Thyroid gland (tissue), 4 donors: ENCODE measurements at regions not wholly inside any gene's neighbourhood (a gene's known extent, or its start where the extent isn't known, plus 50 kb on each side); places are given as distances from the start of the nearest gene placed in this dataset.

Experiments used
- DNase-seq, 2 donors: peaks; one replicate each; pipeline ENCODE4 v3.0.0-alpha.2; 2019
- H3K27ac ChIP-seq, 3 donors: fragments of 200-600 bp; sonication (generic); 1 replicate in 2 of 3; 2 replicates in 1 of 3; pipeline ENCODE4 v1.5.1; 2016 to 2019; ENCODE audit warnings: mild to moderate bottlenecking in 1 of 3, moderate library complexity in 1 of 3
- H3K27me3 ChIP-seq: fragments of 200-600 bp; sonication (generic); one replicate; pipeline ENCODE4 v1.5.1; 2019
- H3K36me3 ChIP-seq, 2 donors: fragments of 200-600 bp; sonication (generic); one replicate each; pipeline ENCODE4 v1.5.1; 2016 to 2019
- H3K4me1 ChIP-seq, 2 donors: fragments of 200-600 bp; sonication (generic); one replicate each; pipeline ENCODE4 v1.5.1; 2017 to 2019
- H3K4me3 ChIP-seq, 3 donors: fragments of 200-600 bp; sonication (generic); replicated peaks in 1 of 3; 1 replicate in 2 of 3; 2 replicates in 1 of 3; pipeline ENCODE4 v1.5.1; 2016; ENCODE audit warnings: mild to moderate bottlenecking in 1 of 3
- H3K9me3 ChIP-seq: fragments of 200-600 bp; sonication (generic); one replicate; pipeline ENCODE4 v1.5.1; 2017
- CTCF ChIP-seq, 6 experiments: fragments of 200-600 bp in 3 of 6; fragments of 450-650 bp in 3 of 6; sonication (generic) in 3 of 6; IDR thresholded peaks; one replicate each; pipeline ENCODE4 v1.5.1; 2016 to 2019; ENCODE audit warnings: antibody characterized with exemption in 6 of 6, mild to moderate bottlenecking in 2 of 6, inconsistent platforms in 1 of 6, moderate library complexity in 1 of 6
- POLR2A ChIP-seq, 2 donors: fragments of 450-650 bp; IDR thresholded peaks; one replicate each; pipeline ENCODE4 v1.6.1; 2017; ENCODE audit warnings: antibody characterized with exemption in 2 of 2, mild to moderate bottlenecking in 2 of 2, moderate library complexity in 1 of 2
- WGBS, 2 donors: methylation state at CpG; one replicate each; pipeline ENCODE4 v1.1.5; 2017; 5-methylcytosine and 5-hydroxymethylcytosine counted together
- intact Hi-C: fragments of 100-400 bp; cut with DNase I; formaldehyde crosslinking; loops from one replicate; pipeline ENCODE4 v1.15.1; 2023

- WGBS, 2 donors: 95 to 98% methylated on average over 5 of the region's 5 CpGs
These were observed 808.8 kb upstream of the POU3F3 start for GRCh38 chr2:104045071-104045470.

GRCh38 chr2:104046466-104046865, 807.4 kb upstream of the POU3F3 start:
- no peaks in the 10 kb centered on the region for H3K36me3 ChIP-seq
- 87 to 89% methylated on average over 2 of the region's 2 CpGs for WGBS, 2 donors
- TF ChIP-seq POLR2A (IDR thresholded peaks at IDR 0.05): no peak
- TF ChIP-seq CTCF (IDR thresholded peaks at IDR 0.05): no peak
- H3K4me1 ChIP-seq: no peaks in the 10 kb centered on the region
- H3K4me3 ChIP-seq: no peak overlapping the region
- intact Hi-C loops: no loop called here
- no peak for DNase-seq
- no peaks in the 10 kb centered on the region for H3K9me3 ChIP-seq
- no peaks in the 10 kb centered on the region for H3K27me3 ChIP-seq
- no peak overlapping the region for H3K27ac ChIP-seq

More at GRCh38 chr2:104045071-104045470, 808.8 kb upstream of the POU3F3 start:
- no peak overlapping the region for H3K27ac ChIP-seq
- H3K9me3 ChIP-seq: no peaks in the 10 kb centered on the region
- no peak overlapping the region for H3K4me3 ChIP-seq
- H3K27me3 ChIP-seq: no peaks in the 10 kb centered on the region
- intact Hi-C loops: no loop called here
- no peaks in the 10 kb centered on the region for H3K4me1 ChIP-seq
- TF ChIP-seq POLR2A (IDR thresholded peaks at IDR 0.05) (no peak), CTCF (IDR thresholded peaks at IDR 0.05) (no peak)
- DNase-seq: no peak
- no peaks in the 10 kb centered on the region for H3K36me3 ChIP-seq

- Histone ChIP-seq H3K27me3 (no peaks in the 10 kb centered on the region), H3K4me1 (no peaks in the 10 kb centered on the region), H3K4me3 (no peak overlapping the region), H3K27ac (no peak overlapping the region), H3K36me3 (no peaks in the 10 kb centered on the region), H3K9me3 (no peaks in the 10 kb centered on the region)
- no peak for DNase-seq
- intact Hi-C loops: no loop called here
- TF ChIP-seq CTCF (IDR thresholded peaks at IDR 0.05) (no peak), POLR2A (IDR thresholded peaks at IDR 0.05) (no peak)
- WGBS, 2 donors: 92 to 93% methylated on average over 10 of the region's 10 CpGs
These were observed 806.4 kb upstream of the POU3F3 start for GRCh38 chr2:104047516-104047915.

GRCh38 chr2:104049438-104049837, 804.5 kb upstream of the POU3F3 start:
- intact Hi-C loops: no loop called here
- no peaks in the 10 kb centered on the region for H3K9me3 ChIP-seq
- no peaks in the 10 kb centered on the region for H3K36me3 ChIP-seq
- no peaks in the 10 kb centered on the region for H3K27me3 ChIP-seq
- no peak for DNase-seq
- no peak overlapping the region for H3K27ac ChIP-seq
- TF ChIP-seq CTCF (IDR thresholded peaks at IDR 0.05) (no peak), POLR2A (IDR thresholded peaks at IDR 0.05) (no peak)
- H3K4me1 ChIP-seq: no peaks in the 10 kb centered on the region
- H3K4me3 ChIP-seq: no peak overlapping the region
- WGBS, 2 donors: 79 to 82% methylated on average over 4 of the region's 4 CpGs

- no peak overlapping the region for H3K27ac ChIP-seq
- no peaks in the 10 kb centered on the region for H3K4me1 ChIP-seq
- no peaks in the 10 kb centered on the region for H3K36me3 ChIP-seq
- no peak overlapping the region for H3K4me3 ChIP-seq
- H3K9me3 ChIP-seq: no peaks in the 10 kb centered on the region
- intact Hi-C loops: no loop called here
- no peaks in the 10 kb centered on the region for H3K27me3 ChIP-seq
- no peak for DNase-seq
- 72 to 74% methylated on average over 5 of the region's 5 CpGs for WGBS, 2 donors
- TF ChIP-seq POLR2A (IDR thresholded peaks at IDR 0.05) (no peak), CTCF (IDR thresholded peaks at IDR 0.05) (no peak)
These were observed 803.9 kb upstream of the POU3F3 start for GRCh38 chr2:104049981-104050380.
